ENCODE measurements at regions not wholly inside any gene's neighbourhood (a gene's known extent, or its start where the extent isn't known, plus 50 kb on each side); places are given as distances from the start of the nearest gene placed in this dataset.

- DNase-seq (ENCODE audit: low read depth in 2 of 2): no peak
These were observed 222.8 kb downstream of the SOX11 start for GRCh38 chr2:5914811-5915611.

GRCh38 chr2:5915881-5916310, 223.7 kb downstream of the SOX11 start:
- DNase-seq (ENCODE audit: low read depth in 2 of 2): no peak

- no peak for DNase-seq (ENCODE audit: low read depth in 2 of 2)
These were observed 229.0 kb downstream of the SOX11 start for GRCh38 chr2:5921081-5921642.

- no peak for DNase-seq (ENCODE audit: low read depth in 2 of 2)
These were observed 232.1 kb downstream of the SOX11 start for GRCh38 chr2:5923957-5924945.

- DNase-seq (ENCODE audit: low read depth in 2 of 2): no peak
These were observed 233.4 kb downstream of the SOX11 start for GRCh38 chr2:5925604-5926003.

GRCh38 chr2:5926871-5927512, 234.8 kb downstream of the SOX11 start:
- DNase-seq (ENCODE audit: low read depth in 2 of 2): no peak

- no peak for DNase-seq (ENCODE audit: low read depth in 2 of 2)
These were observed 240.6 kb downstream of the SOX11 start for GRCh38 chr2:5932556-5933469.

- DNase-seq (ENCODE audit: low read depth in 2 of 2): no peak
These were observed 241.5 kb downstream of the SOX11 start for GRCh38 chr2:5933669-5934068.

- no peak for DNase-seq (ENCODE audit: low read depth in 2 of 2)
These were observed 245.1 kb downstream of the SOX11 start for GRCh38 chr2:5937321-5937720.

GRCh38 chr2:5937851-5938565, 245.8 kb downstream of the SOX11 start:
- no peak for DNase-seq (ENCODE audit: low read depth in 2 of 2)

- DNase-seq (ENCODE audit: low read depth in 2 of 2): no peak
These were observed 246.3 kb downstream of the SOX11 start for GRCh38 chr2:5938566-5938896.

GRCh38 chr2:5939553-5939952, 247.4 kb downstream of the SOX11 start:
- DNase-seq (ENCODE audit: low read depth in 2 of 2): no peak

GRCh38 chr2:5940596-5941535, 248.7 kb downstream of the SOX11 start:
- DNase-seq (ENCODE audit: low read depth in 2 of 2): no peak

GRCh38 chr2:5942204-5942603, 250.0 kb downstream of the SOX11 start:
- no peak for DNase-seq (ENCODE audit: low read depth in 2 of 2)

GRCh38 chr2:5945742-5946141, 253.6 kb downstream of the SOX11 start:
- no peak for DNase-seq (ENCODE audit: low read depth in 2 of 2)

- no peak for DNase-seq (ENCODE audit: low read depth in 2 of 2)
These were observed 254.3 kb downstream of the SOX11 start for GRCh38 chr2:5946225-5947115.

GRCh38 chr2:5950736-5951135, 258.6 kb downstream of the SOX11 start:
- DNase-seq (ENCODE audit: low read depth in 2 of 2): no peak

GRCh38 chr2:5951471-5951870, 259.3 kb downstream of the SOX11 start:
- no peak for DNase-seq (ENCODE audit: low read depth in 2 of 2)
